ENCODE measurements at regions not wholly inside any gene's neighbourhood (a gene's known extent, or its start where the extent isn't known, plus 50 kb on each side); places are given as distances from the start of the nearest gene placed in this dataset.

DNA sequence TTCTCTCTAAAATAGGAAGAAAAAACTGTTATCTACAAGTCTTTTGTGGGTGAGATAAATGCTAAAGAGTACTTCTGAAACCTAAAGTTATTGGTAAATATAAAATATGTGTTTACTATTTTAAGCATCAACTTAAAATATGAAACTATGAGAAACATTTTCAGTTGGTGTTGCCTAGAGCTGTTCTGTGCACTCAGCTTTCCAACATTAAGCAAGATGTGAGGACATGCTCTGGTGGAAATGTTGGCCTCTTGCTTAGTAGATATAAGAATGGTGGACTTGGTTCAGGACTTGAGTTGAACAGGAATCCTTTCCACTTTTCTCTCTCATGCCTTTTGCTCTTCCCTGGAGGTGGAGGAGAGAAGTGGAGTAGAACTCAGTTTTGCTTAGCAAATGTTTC is 164.1 kb upstream of the PELI2 start:
- H4K20me1 ChIP-seq (ENCODE audit: control insufficient read depth, insufficient read depth, low read length, poor library complexity, severe bottlenecking), result no peaks in the 10 kb centered on the region
- H3K27me3 ChIP-seq (replicated peaks in 1 of 4; ENCODE audit: control extremely low read depth in 1 of 4, control insufficient read depth in 3 of 4, insufficient read depth in 4 of 4, low read length in 3 of 4), result no peaks in the 10 kb centered on the region
- no peak for ATAC-seq (ENCODE audit: low read depth)
- no peaks in the 10 kb centered on the region for H3K9me3 ChIP-seq (ENCODE audit: control extremely low read depth in 1 of 3, control insufficient read depth in 2 of 3, insufficient read depth in 1 of 3, low read length in 2 of 3)
- H3K4me2 ChIP-seq (replicated peaks; ENCODE audit: low read depth, low read length, poor library complexity, severe bottlenecking), result no peak overlapping the region
- no peak overlapping the region for H2AFZ ChIP-seq (ENCODE audit: insufficient read depth, low read depth, low read length, poor library complexity, severe bottlenecking)
- TF ChIP-seq EZH2 (IDR thresholded peaks at IDR 0.05; ENCODE audit: borderline replicate concordance, insufficient read depth, low read depth, low read length, poor library complexity, severe bottlenecking), result no peak
- no peak for TF ChIP-seq CTCF (IDR thresholded peaks at IDR 0.05)
- intact Hi-C loops (cut with micrococcal nuclease), result no loop called here
- no peaks in the 10 kb centered on the region for H3K4me1 ChIP-seq (ENCODE audit: control insufficient read depth in 2 of 2, insufficient read depth in 2 of 2, low read length in 2 of 2)
- ChIA-PET POLR2A (no interaction called here), CTCF (no interaction called here)
- Mint-ChIP-seq H3K27me3 (no peaks in the 10 kb centered on the region), H3K4me1 (no peaks in the 10 kb centered on the region), H3K4me3 (no peak overlapping the region), H3K27ac (no peak overlapping the region), H3K9me3 (ENCODE audit: insufficient read depth) (no peaks in the 10 kb centered on the region)
- no peaks in the 10 kb centered on the region for H3K36me3 ChIP-seq (replicated peaks in 1 of 2; ENCODE audit: control extremely low read depth in 1 of 2, control insufficient read depth in 1 of 2, extremely low read depth in 1 of 2, insufficient read depth in 2 of 2, low read length in 1 of 2)
- H3K4me3 ChIP-seq (ENCODE audit: control extremely low read depth in 1 of 5, extremely low read depth in 1 of 5, insufficient read depth in 1 of 5, low read depth in 2 of 5, low read length in 4 of 5), result no peak overlapping the region
- H3K27ac ChIP-seq (ENCODE audit: low read length in 2 of 2), result no peak overlapping the region
- H3K79me2 ChIP-seq (ENCODE audit: control insufficient read depth, insufficient read depth, low read length), result no peaks in the 10 kb centered on the region
- no peak for DNase-seq
- H3K9ac ChIP-seq (ENCODE audit: low read length), result no peak overlapping the region

- no peak overlapping the region for H3K4me3 Mint-ChIP-seq
- intact Hi-C loops (cut with micrococcal nuclease), result no loop called here
- H3K27me3 ChIP-seq (replicated peaks in 1 of 4; ENCODE audit: control extremely low read depth in 1 of 4, control insufficient read depth in 3 of 4, insufficient read depth in 4 of 4, low read length in 3 of 4), result peaks cover 0 to 5% (median 2%) of the 10 kb centered on the region in 4 experiments
- no peaks in the 10 kb centered on the region for H4K20me1 ChIP-seq (ENCODE audit: control insufficient read depth, insufficient read depth, low read length, poor library complexity, severe bottlenecking)
- no peaks in the 10 kb centered on the region for H3K79me2 ChIP-seq (ENCODE audit: control insufficient read depth, insufficient read depth, low read length)
- H2AFZ ChIP-seq (ENCODE audit: insufficient read depth, low read depth, low read length, poor library complexity, severe bottlenecking), result no peak overlapping the region
- no peak overlapping the region for H3K27ac ChIP-seq (ENCODE audit: low read length in 2 of 2)
- DNase-seq (no peak), ATAC-seq (ENCODE audit: low read depth) (no peak)
- H3K9ac ChIP-seq (ENCODE audit: low read length), result no peak overlapping the region
- H3K36me3 ChIP-seq (replicated peaks in 1 of 2; ENCODE audit: control extremely low read depth in 1 of 2, control insufficient read depth in 1 of 2, extremely low read depth in 1 of 2, insufficient read depth in 2 of 2, low read length in 1 of 2), result no peaks in the 10 kb centered on the region
- no CpG with 5 or more reads among the region's 3 CpGs for WGBS (ENCODE audit: insufficient coverage)
- H3K9me3 ChIP-seq (ENCODE audit: control extremely low read depth in 1 of 3, control insufficient read depth in 2 of 3, insufficient read depth in 1 of 3, low read length in 2 of 3), result no peaks in the 10 kb centered on the region
- H3K4me1 ChIP-seq (ENCODE audit: control insufficient read depth in 2 of 2, insufficient read depth in 2 of 2, low read length in 2 of 2), result no peaks in the 10 kb centered on the region
- ChIA-PET CTCF (no interaction called here), POLR2A (no interaction called here)
- no peak overlapping the region for H3K27ac Mint-ChIP-seq
- H3K27me3 Mint-ChIP-seq, result peaks cover 3% of the 10 kb centered on the region
- H3K4me2 ChIP-seq (replicated peaks; ENCODE audit: low read depth, low read length, poor library complexity, severe bottlenecking), result no peak overlapping the region
- H3K4me3 ChIP-seq (ENCODE audit: control extremely low read depth in 1 of 5, extremely low read depth in 1 of 5, insufficient read depth in 1 of 5, low read depth in 2 of 5, low read length in 4 of 5), result no peak overlapping the region
- no peaks in the 10 kb centered on the region for H3K4me1 Mint-ChIP-seq
- TF ChIP-seq EZH2 (IDR thresholded peaks at IDR 0.05; ENCODE audit: borderline replicate concordance, insufficient read depth, low read depth, low read length, poor library complexity, severe bottlenecking), result no peak
- no peaks in the 10 kb centered on the region for H3K9me3 Mint-ChIP-seq (ENCODE audit: insufficient read depth)
Measured at GRCh38 chr14:55955175-55955574, 163.0 kb upstream of the PELI2 start.

Measured in B cell (primary cell).